ENCODE measurements at regions not wholly inside any gene's neighbourhood (a gene's known extent, or its start where the extent isn't known, plus 50 kb on each side); places are given as distances from the start of the nearest gene placed in this dataset.
"Not testable (repeated sequence)": the region's sequence is repeated elsewhere in the genome, so short reads cannot be mapped to it uniquely, and the experiment has no call there.

- DNase-seq, result no peak
These were observed 128.4 kb upstream of the IER5L start for GRCh38 chr9:129306318-129306973.

DNA sequence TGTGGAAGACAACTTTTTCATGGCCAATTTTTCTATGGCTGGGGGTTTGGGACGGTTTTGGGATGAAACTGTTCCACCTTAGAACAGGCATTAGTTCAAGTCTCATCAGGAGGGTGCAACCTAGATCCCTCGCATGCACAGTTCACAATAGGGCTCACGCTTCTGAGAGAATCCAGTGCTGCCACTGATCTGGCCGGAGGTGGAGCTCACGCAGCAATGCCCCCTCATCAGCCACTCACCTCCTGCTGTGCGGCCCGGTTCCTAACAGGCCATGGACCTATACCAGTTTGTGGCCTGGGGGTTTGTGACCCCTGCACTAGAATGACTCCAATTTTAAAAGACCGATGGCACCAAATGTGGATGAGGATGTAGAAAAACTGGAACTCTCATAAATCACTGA is 127.2 kb upstream of the IER5L start:
- no peak for DNase-seq

GRCh38 chr9:129301941-129302340 is 123.9 kb upstream of the IER5L start:
- no peak for DNase-seq

DNA sequence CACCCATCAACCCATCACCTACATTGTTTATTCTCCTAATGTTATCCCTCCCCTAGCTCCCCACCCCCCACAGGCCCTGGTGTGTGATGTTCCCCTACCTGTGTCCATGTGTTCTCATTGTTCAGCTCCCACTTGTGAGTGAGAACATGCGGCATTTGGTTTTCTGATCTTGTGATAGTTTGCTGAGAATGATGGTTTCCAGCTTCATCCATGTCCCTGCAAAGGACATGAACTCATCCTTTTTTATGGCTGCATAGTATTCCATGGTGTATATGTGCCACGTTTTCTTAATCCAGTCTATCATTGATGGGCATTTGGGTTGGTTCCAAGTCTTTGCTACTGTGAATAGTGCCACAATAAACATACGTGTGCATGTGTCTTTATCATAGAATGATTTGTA is 118.1 kb upstream of the IER5L start:
- DNase-seq, result not testable (repeated sequence)

GRCh38 chr9:129291041-129291501 is 113.0 kb upstream of the IER5L start:
- no peak for DNase-seq

DNA sequence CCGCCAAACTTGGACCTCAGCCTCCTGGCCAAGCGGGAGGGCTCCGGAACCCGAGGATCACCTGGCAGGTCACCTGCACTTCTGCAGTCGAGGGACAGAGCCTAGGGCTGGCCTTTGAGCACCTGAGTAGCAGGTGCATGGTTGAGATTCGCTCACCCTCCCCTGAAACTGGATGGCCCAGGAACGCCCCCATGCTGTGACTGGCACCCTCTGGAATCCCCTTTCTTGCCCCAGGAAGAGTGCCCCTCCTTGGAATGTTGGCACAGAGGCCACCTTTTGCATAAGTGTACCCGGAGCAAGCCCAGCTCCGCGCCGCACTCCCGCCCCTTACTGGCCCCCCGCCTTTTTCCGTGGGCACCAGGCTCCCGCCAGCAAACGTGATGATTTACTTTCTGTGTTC is 112.5 kb upstream of the IER5L start:
- DNase-seq, result no peak

- DNase-seq, result no peak
These were observed 111.8 kb upstream of the IER5L start for GRCh38 chr9:129289883-129290282.

GRCh38 chr9:129289131-129289731 is 111.2 kb upstream of the IER5L start:
- DNase-seq, result no peak

- no peak for DNase-seq
These were observed 109.7 kb upstream of the IER5L start for GRCh38 chr9:129287619-129288305.

DNA sequence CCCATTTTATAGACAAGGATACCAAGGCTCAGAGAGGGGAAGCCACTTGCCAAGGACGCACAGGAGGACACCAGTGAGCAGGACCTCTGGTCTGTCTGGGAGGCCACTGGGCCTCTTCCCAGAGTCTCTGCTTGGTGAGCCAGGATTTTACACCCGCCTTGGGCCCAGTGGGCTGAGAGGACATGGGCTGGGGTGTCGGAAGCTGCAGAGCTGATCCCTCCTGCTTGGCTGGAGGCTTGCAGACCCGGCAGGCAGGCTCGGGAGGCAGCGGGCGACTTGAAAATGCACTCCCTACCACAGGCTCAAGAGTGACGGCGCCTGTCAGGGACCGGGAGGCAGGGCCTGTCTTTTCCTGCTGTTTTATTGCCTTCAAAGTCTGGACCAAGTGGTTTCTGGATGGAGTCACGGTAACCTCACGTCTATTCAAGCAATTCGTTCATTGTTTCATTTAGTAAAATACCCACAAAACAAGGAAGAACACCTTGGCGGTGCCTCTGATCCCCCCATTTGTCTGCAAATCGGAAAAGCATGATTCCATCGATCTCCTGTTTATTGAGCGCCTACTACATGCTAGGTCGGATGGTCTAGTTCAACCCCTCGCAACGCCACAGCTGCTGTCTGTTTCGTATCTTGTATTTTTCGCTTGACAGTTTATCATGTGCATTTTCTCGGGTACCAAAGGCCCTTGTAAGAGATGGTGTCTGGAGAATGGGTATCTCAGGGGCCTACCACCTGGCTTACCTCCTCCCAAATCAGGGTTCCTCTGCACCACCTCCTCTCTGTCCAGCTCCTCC is 108.1 kb upstream of the IER5L start:
- no peak for DNase-seq

DNA sequence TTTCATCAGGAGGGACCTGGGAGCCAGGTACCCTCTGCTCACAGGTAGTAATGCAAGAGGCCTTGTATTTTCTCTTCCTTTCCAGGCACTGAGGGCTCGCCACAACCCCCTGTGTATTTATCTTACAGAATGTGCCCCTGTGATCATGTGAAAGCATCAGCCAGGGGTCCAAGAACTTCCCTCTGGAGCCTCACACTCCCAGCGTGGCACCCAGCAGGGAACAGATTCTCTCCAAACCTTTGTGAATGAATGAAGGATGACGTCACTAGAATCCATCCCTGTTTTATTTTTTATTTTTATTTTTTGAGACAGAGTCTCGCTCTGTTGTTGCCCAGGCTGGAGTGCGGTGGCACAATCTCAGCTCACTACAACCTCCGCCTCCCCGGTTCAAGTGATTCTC is 107.3 kb upstream of the IER5L start:
- DNase-seq, result no peak

DNA sequence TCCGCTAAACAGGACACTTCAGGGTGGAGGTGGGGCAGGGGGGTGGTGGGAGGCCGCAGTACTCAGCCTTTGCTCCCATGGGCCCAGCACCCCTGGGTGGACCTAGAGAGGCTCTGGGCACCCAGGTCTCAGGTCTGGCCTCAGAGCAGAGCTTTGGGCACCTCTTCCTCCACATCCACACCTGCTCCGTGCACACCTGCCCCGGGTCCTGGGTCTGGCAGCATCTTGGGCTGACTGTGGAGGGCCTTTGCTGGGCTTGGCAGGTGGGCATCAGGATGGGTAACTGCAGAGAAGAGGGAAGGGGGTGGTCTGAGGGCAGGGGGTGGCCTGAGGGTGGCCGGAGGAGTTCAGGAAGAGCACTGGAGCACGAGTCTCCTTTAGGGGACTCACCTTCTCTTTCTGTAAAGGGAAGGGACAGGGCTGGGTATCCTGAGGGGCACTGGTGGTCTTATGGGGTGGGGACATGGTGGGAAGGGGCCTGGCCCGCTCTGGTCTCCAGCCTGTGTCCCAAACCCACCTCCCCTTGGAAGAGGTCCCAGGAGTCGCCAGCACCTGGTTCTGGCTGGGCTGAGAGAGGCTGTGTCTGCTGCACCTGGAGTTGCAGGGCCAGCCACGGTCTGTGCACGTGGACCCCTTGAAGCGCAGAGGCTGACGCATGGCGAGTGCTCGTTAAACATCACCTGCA is 106.7 kb upstream of the IER5L start:
- no peak for DNase-seq

DNA sequence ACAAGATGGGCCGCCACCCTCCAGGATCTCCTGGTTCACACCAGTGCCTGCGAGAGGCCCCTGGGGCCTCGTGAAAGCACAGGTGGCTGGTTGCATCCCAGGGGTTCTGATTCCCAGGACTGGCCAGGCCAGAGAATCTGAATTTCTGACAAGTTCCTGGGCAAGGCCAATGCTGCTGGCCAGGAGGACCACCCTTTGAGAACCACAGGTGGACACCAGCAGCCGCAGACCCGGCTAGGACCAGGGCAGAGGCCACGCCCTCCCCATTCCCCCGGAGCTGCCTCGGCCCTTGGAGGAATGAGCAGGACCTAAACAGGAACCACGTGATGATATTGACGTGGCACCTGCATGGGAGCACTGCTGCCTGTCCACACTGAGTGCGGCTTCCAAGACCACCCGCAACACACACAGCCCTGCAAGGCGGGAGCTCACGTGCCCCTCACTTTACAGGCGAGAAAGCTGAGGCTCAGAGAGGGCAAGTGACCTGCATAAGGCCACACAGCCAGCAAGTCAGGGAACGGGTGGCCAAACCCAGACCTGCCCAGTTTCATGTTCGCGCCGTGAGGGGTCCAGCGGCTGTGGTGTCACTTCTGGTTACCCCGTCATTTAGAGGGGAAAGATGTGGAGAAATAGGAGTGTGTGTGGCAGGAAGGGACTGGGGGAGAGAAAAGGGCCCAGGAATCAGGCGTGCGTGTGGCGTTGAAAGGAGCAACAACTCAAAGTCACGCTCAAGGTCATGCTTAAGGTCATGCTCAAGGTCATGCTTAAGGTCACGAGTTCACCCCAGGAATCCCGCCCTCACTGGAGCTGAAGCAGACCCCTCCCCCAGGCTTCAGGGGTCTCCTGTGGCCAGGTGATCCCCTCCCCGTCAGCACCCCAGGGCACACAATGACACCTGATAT is 105.9 kb upstream of the IER5L start:
- DNase-seq, result no peak

DNA sequence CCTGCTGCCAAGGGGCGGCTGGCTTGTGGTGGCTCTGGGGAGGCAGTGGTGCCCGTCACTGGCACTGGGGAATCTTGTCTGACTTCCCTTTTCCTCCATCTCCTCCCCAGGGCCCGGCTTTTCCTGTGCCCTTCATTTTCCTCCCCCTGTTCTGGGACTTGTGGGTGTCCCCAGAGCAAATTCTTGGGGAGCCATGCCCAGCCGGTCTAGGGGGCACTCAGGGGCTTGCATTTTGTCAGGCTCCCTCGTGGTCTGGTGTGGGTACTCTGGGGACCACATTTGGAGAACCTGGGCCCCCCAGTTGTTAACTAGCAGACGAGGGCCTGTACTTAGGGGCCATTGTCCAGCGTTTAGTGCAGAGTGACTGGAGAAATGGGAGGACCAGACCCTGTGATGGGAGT is 105.2 kb upstream of the IER5L start:
- DNase-seq, result no peak

GRCh38 chr9:129282731-129283211 is 104.7 kb upstream of the IER5L start:
- DNase-seq, result no peak

- no peak for DNase-seq
These were observed 104.2 kb upstream of the IER5L start for GRCh38 chr9:129282272-129282671.

DNA sequence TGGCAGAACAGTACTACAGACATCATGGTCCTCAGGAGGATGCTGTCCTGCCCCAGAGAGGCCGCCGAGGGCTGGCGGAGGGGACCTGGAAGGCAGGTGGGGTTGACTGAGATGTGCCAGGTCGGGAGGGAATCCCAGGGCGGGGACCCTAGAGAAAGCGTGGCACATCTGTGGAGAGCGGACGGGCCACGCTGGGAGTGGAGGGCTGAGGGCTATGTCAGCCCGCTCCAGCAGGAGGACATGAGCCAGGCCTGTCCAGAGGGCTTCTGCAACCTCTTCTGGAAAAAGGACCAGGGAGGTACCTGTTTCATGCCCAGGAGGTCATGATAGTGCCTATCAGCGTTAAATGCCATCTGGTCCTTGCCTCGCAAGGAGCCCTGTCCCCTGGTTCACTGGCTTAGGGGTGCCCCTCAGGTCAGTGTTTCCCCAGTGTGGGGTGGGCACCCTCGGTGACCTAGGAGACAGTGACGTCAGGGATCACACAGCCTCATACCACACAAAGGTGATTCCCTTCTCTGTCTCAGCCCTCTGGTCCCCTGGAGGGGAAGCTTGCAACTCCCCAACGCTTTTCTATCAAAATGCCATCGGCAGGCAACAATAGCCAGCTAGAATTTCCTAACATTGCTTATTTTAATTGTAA is 103.6 kb upstream of the IER5L start:
- DNase-seq, result no peak

- no peak for DNase-seq
These were observed 102.7 kb upstream of the IER5L start for GRCh38 chr9:129280623-129281271.

DNA sequence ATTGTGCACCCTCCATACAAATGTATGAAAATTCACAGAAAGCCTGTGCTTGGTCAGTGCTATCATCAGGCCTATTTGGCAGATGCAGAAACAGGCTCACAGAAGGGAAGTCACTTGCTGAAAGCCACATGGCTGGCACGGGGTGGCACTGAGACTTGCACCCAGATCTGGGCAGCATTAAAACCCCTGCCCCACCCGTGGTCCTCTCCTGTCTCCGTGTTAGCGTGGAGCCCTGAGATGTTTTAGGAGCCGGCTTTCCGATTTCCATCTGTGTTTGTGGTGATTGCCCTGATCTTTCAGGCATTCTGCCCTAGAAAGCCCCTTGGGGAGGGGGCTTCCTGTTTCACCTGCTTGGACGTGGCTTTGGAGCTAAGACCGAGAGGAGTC is 102.2 kb upstream of the IER5L start:
- no peak for DNase-seq

- no peak for DNase-seq
These were observed 100.6 kb upstream of the IER5L start for GRCh38 chr9:129278391-129279237.

Data from NCI-H446 (cell line).